ENCODE measurements at regions not wholly inside any gene's neighbourhood (a gene's known extent, or its start where the extent isn't known, plus 50 kb on each side); places are given as distances from the start of the nearest gene placed in this dataset.

GRCh38 chr4:28247805-28248204, 1387.2 kb downstream of the STIM2 start:
- no peak overlapping the region for H3K27ac ChIP-seq (ENCODE audit: low read length)
- no peaks in the 10 kb centered on the region for H3K9me3 ChIP-seq (ENCODE audit: control insufficient read depth in 2 of 2, low read length in 2 of 2)
- H3K27me3 ChIP-seq (ENCODE audit: control insufficient read depth in 1 of 2, insufficient read depth in 2 of 2, low read length in 2 of 2) = no peaks in the 10 kb centered on the region
- no peak overlapping the region for H3K9ac ChIP-seq (ENCODE audit: low read length in 2 of 2)
- H3K4me3 ChIP-seq (ENCODE audit: low read length in 2 of 2) = no peak overlapping the region
- H3K36me3 ChIP-seq (ENCODE audit: control insufficient read depth in 2 of 2, insufficient read depth in 2 of 2, low read length in 2 of 2) = no peaks in the 10 kb centered on the region
- no peaks in the 10 kb centered on the region for H3K4me1 ChIP-seq (ENCODE audit: control insufficient read depth, insufficient read depth, low read length)

GRCh38 chr4:28248269-28248668, 1387.6 kb downstream of the STIM2 start:
- H3K27me3 ChIP-seq (ENCODE audit: control insufficient read depth in 1 of 2, insufficient read depth in 2 of 2, low read length in 2 of 2) = no peaks in the 10 kb centered on the region
- H3K4me1 ChIP-seq (ENCODE audit: control insufficient read depth, insufficient read depth, low read length) = no peaks in the 10 kb centered on the region
- H3K36me3 ChIP-seq (ENCODE audit: control insufficient read depth in 2 of 2, insufficient read depth in 2 of 2, low read length in 2 of 2) = no peaks in the 10 kb centered on the region
- H3K4me3 ChIP-seq (ENCODE audit: low read length in 2 of 2) = no peak overlapping the region
- H3K9ac ChIP-seq (ENCODE audit: low read length in 2 of 2) = no peak overlapping the region
- no peaks in the 10 kb centered on the region for H3K9me3 ChIP-seq (ENCODE audit: control insufficient read depth in 2 of 2, low read length in 2 of 2)
- H3K27ac ChIP-seq (ENCODE audit: low read length) = no peak overlapping the region

GRCh38 chr4:28250646-28251045, 1390.0 kb downstream of the STIM2 start:
- Histone ChIP-seq H3K36me3 (ENCODE audit: control insufficient read depth in 2 of 2, insufficient read depth in 2 of 2, low read length in 2 of 2) (no peaks in the 10 kb centered on the region), H3K4me3 (ENCODE audit: low read length in 2 of 2) (no peak overlapping the region), H3K9ac (ENCODE audit: low read length in 2 of 2) (no peak overlapping the region), H3K4me1 (ENCODE audit: control insufficient read depth, insufficient read depth, low read length) (no peaks in the 10 kb centered on the region), H3K9me3 (ENCODE audit: control insufficient read depth in 2 of 2, low read length in 2 of 2) (no peaks in the 10 kb centered on the region), H3K27ac (ENCODE audit: low read length) (no peak overlapping the region), H3K27me3 (ENCODE audit: control insufficient read depth in 1 of 2, insufficient read depth in 2 of 2, low read length in 2 of 2) (no peaks in the 10 kb centered on the region)

- Histone ChIP-seq H3K9me3 (ENCODE audit: control insufficient read depth in 2 of 2, low read length in 2 of 2) (no peaks in the 10 kb centered on the region), H3K27ac (ENCODE audit: low read length) (no peak overlapping the region), H3K4me3 (ENCODE audit: low read length in 2 of 2) (no peak overlapping the region), H3K36me3 (ENCODE audit: control insufficient read depth in 2 of 2, insufficient read depth in 2 of 2, low read length in 2 of 2) (no peaks in the 10 kb centered on the region), H3K4me1 (ENCODE audit: control insufficient read depth, insufficient read depth, low read length) (no peaks in the 10 kb centered on the region), H3K27me3 (ENCODE audit: control insufficient read depth in 1 of 2, insufficient read depth in 2 of 2, low read length in 2 of 2) (no peaks in the 10 kb centered on the region), H3K9ac (ENCODE audit: low read length in 2 of 2) (no peak overlapping the region)
Measured at GRCh38 chr4:28251831-28252230, 1391.2 kb downstream of the STIM2 start.

GRCh38 chr4:28254003-28254402, 1393.4 kb downstream of the STIM2 start:
- Histone ChIP-seq H3K4me3 (ENCODE audit: low read length in 2 of 2) (no peak overlapping the region), H3K9ac (ENCODE audit: low read length in 2 of 2) (no peak overlapping the region), H3K36me3 (ENCODE audit: control insufficient read depth in 2 of 2, insufficient read depth in 2 of 2, low read length in 2 of 2) (no peaks in the 10 kb centered on the region), H3K9me3 (ENCODE audit: control insufficient read depth in 2 of 2, low read length in 2 of 2) (no peaks in the 10 kb centered on the region), H3K4me1 (ENCODE audit: control insufficient read depth, insufficient read depth, low read length) (no peaks in the 10 kb centered on the region), H3K27me3 (ENCODE audit: control insufficient read depth in 1 of 2, insufficient read depth in 2 of 2, low read length in 2 of 2) (no peaks in the 10 kb centered on the region), H3K27ac (ENCODE audit: low read length) (no peak overlapping the region)

- H3K4me3 ChIP-seq (ENCODE audit: low read length in 2 of 2) = no peak overlapping the region
- H3K9me3 ChIP-seq (ENCODE audit: control insufficient read depth in 2 of 2, low read length in 2 of 2) = no peaks in the 10 kb centered on the region
- H3K27ac ChIP-seq (ENCODE audit: low read length) = no peak overlapping the region
- no peaks in the 10 kb centered on the region for H3K4me1 ChIP-seq (ENCODE audit: control insufficient read depth, insufficient read depth, low read length)
- no peak overlapping the region for H3K9ac ChIP-seq (ENCODE audit: low read length in 2 of 2)
- H3K36me3 ChIP-seq (ENCODE audit: control insufficient read depth in 2 of 2, insufficient read depth in 2 of 2, low read length in 2 of 2) = no peaks in the 10 kb centered on the region
- no peaks in the 10 kb centered on the region for H3K27me3 ChIP-seq (ENCODE audit: control insufficient read depth in 1 of 2, insufficient read depth in 2 of 2, low read length in 2 of 2)
Measured at GRCh38 chr4:28256295-28256694, 1395.7 kb downstream of the STIM2 start.

- H3K27me3 ChIP-seq (ENCODE audit: control insufficient read depth in 1 of 2, insufficient read depth in 2 of 2, low read length in 2 of 2) = no peaks in the 10 kb centered on the region
- H3K4me3 ChIP-seq (ENCODE audit: low read length in 2 of 2) = no peak overlapping the region
- no peaks in the 10 kb centered on the region for H3K36me3 ChIP-seq (ENCODE audit: control insufficient read depth in 2 of 2, insufficient read depth in 2 of 2, low read length in 2 of 2)
- no peaks in the 10 kb centered on the region for H3K4me1 ChIP-seq (ENCODE audit: control insufficient read depth, insufficient read depth, low read length)
- no peak overlapping the region for H3K27ac ChIP-seq (ENCODE audit: low read length)
- H3K9me3 ChIP-seq (ENCODE audit: control insufficient read depth in 2 of 2, low read length in 2 of 2) = no peaks in the 10 kb centered on the region
- H3K9ac ChIP-seq (ENCODE audit: low read length in 2 of 2) = no peak overlapping the region
Measured at GRCh38 chr4:28259951-28260350, 1399.3 kb downstream of the STIM2 start.

GRCh38 chr4:28267166-28267565, 1406.5 kb downstream of the STIM2 start:
- Histone ChIP-seq H3K4me3 (ENCODE audit: low read length in 2 of 2) (no peak overlapping the region), H3K27ac (ENCODE audit: low read length) (no peak overlapping the region), H3K27me3 (ENCODE audit: control insufficient read depth in 1 of 2, insufficient read depth in 2 of 2, low read length in 2 of 2) (no peaks in the 10 kb centered on the region), H3K9ac (ENCODE audit: low read length in 2 of 2) (no peak overlapping the region), H3K36me3 (ENCODE audit: control insufficient read depth in 2 of 2, insufficient read depth in 2 of 2, low read length in 2 of 2) (no peaks in the 10 kb centered on the region), H3K9me3 (ENCODE audit: control insufficient read depth in 2 of 2, low read length in 2 of 2) (no peaks in the 10 kb centered on the region), H3K4me1 (ENCODE audit: control insufficient read depth, insufficient read depth, low read length) (no peaks in the 10 kb centered on the region)

- H3K36me3 ChIP-seq (ENCODE audit: control insufficient read depth in 2 of 2, insufficient read depth in 2 of 2, low read length in 2 of 2) = no peaks in the 10 kb centered on the region
- no peak overlapping the region for H3K4me3 ChIP-seq (ENCODE audit: low read length in 2 of 2)
- H3K27ac ChIP-seq (ENCODE audit: low read length) = no peak overlapping the region
- H3K9me3 ChIP-seq (ENCODE audit: control insufficient read depth in 2 of 2, low read length in 2 of 2) = no peaks in the 10 kb centered on the region
- H3K4me1 ChIP-seq (ENCODE audit: control insufficient read depth, insufficient read depth, low read length) = no peaks in the 10 kb centered on the region
- H3K9ac ChIP-seq (ENCODE audit: low read length in 2 of 2) = no peak overlapping the region
- H3K27me3 ChIP-seq (ENCODE audit: control insufficient read depth in 1 of 2, insufficient read depth in 2 of 2, low read length in 2 of 2) = no peaks in the 10 kb centered on the region
Measured at GRCh38 chr4:28269426-28269825, 1408.8 kb downstream of the STIM2 start.

GRCh38 chr4:28277931-28278330, 1417.3 kb downstream of the STIM2 start:
- Histone ChIP-seq H3K9me3 (ENCODE audit: control insufficient read depth in 2 of 2, low read length in 2 of 2) (no peaks in the 10 kb centered on the region), H3K4me3 (ENCODE audit: low read length in 2 of 2) (no peak overlapping the region), H3K27ac (ENCODE audit: low read length) (no peak overlapping the region)

GRCh38 chr4:28278676-28279075, 1418.0 kb downstream of the STIM2 start:
- Histone ChIP-seq H3K36me3 (ENCODE audit: control insufficient read depth in 2 of 2, insufficient read depth in 2 of 2, low read length in 2 of 2) (no peaks in the 10 kb centered on the region), H3K4me1 (ENCODE audit: control insufficient read depth, insufficient read depth, low read length) (no peaks in the 10 kb centered on the region), H3K9me3 (ENCODE audit: control insufficient read depth in 2 of 2, low read length in 2 of 2) (no peaks in the 10 kb centered on the region), H3K4me3 (ENCODE audit: low read length in 2 of 2) (no peak overlapping the region), H3K9ac (ENCODE audit: low read length in 2 of 2) (no peak overlapping the region), H3K27ac (ENCODE audit: low read length) (no peak overlapping the region), H3K27me3 (ENCODE audit: control insufficient read depth in 1 of 2, insufficient read depth in 2 of 2, low read length in 2 of 2) (no peaks in the 10 kb centered on the region)

More at GRCh38 chr4:28277931-28278330, 1417.3 kb downstream of the STIM2 start:
- no peaks in the 10 kb centered on the region for H3K4me1 ChIP-seq (ENCODE audit: control insufficient read depth, insufficient read depth, low read length)
- H3K36me3 ChIP-seq (ENCODE audit: control insufficient read depth in 2 of 2, insufficient read depth in 2 of 2, low read length in 2 of 2) = no peaks in the 10 kb centered on the region
- no peaks in the 10 kb centered on the region for H3K27me3 ChIP-seq (ENCODE audit: control insufficient read depth in 1 of 2, insufficient read depth in 2 of 2, low read length in 2 of 2)
- H3K9ac ChIP-seq (ENCODE audit: low read length in 2 of 2) = no peak overlapping the region
